SH-SY5Y (cell line): ENCODE measurements at regions not wholly inside any gene's neighbourhood (a gene's known extent, or its start where the extent isn't known, plus 50 kb on each side); places are given as distances from the start of the nearest gene placed in this dataset.

ENCODE experiments used
- GATA2 ChIP-seq: IDR thresholded peaks from 2 replicates; pipeline ENCODE4 v1.6.1; 2011; ENCODE audit warnings: mild to moderate bottlenecking, low read depth, low read length
- GATA3 ChIP-seq: IDR thresholded peaks from 2 replicates; pipeline ENCODE4 v1.6.1; 2011; ENCODE audit warnings: low read depth, mild to moderate bottlenecking, low read length, moderate library complexity

GRCh38 chr11:111010391-111011274 lies 234.9 kb upstream of the POU2AF2 start:
- TF ChIP-seq GATA3 (no peak), GATA2 (no peak)

- TF ChIP-seq GATA2, result no peak
- TF ChIP-seq GATA3, result no peak
These were observed 239.3 kb upstream of the POU2AF2 start for GRCh38 chr11:111006227-111006626.

- TF ChIP-seq GATA2 (no peak), GATA3 (no peak)
These were observed 243.4 kb upstream of the POU2AF2 start for GRCh38 chr11:111001986-111002611.

GRCh38 chr11:111001081-111001430 lies 244.5 kb upstream of the POU2AF2 start:
- no peak for TF ChIP-seq GATA3

- no peak for TF ChIP-seq GATA2
- no peak for TF ChIP-seq GATA3
These were observed 245.0 kb upstream of the POU2AF2 start for GRCh38 chr11:111000400-111001080.

- TF ChIP-seq GATA2 (no peak), GATA3 (no peak)
These were observed 253.0 kb upstream of the POU2AF2 start for GRCh38 chr11:110992481-110992880.

- TF ChIP-seq GATA3 (no peak), GATA2 (no peak)
These were observed 253.7 kb upstream of the POU2AF2 start for GRCh38 chr11:110991661-110992355.

- TF ChIP-seq GATA3, result no peak
- no peak for TF ChIP-seq GATA2
These were observed 255.2 kb upstream of the POU2AF2 start for GRCh38 chr11:110990311-110990710.

- TF ChIP-seq GATA3 (no peak), GATA2 (no peak)
These were observed 255.9 kb upstream of the POU2AF2 start for GRCh38 chr11:110989428-110990133.

- TF ChIP-seq GATA2 (no peak), GATA3 (no peak)
These were observed 256.9 kb upstream of the POU2AF2 start for GRCh38 chr11:110988671-110989070.

GRCh38 chr11:110986016-110986415 lies 259.5 kb upstream of the POU2AF2 start:
- TF ChIP-seq GATA3 (no peak), GATA2 (no peak)

GRCh38 chr11:110985547-110985946 lies 260.0 kb upstream of the POU2AF2 start:
- no peak for TF ChIP-seq GATA2
- no peak for TF ChIP-seq GATA3

GRCh38 chr11:110984693-110985092 lies 260.8 kb upstream of the POU2AF2 start:
- no peak for TF ChIP-seq GATA2
- no peak for TF ChIP-seq GATA3

- TF ChIP-seq GATA2, result no peak
- no peak for TF ChIP-seq GATA3
These were observed 261.4 kb upstream of the POU2AF2 start for GRCh38 chr11:110984147-110984546.
